Kidney (tissue), 13 donors: ENCODE measurements at regions not wholly inside any gene's neighbourhood (a gene's known extent, or its start where the extent isn't known, plus 50 kb on each side); places are given as distances from the start of the nearest gene placed in this dataset.

Source experiments
- DNase-seq, 5 donors: peaks; one replicate each; pipeline ENCODE4 v3.0.0-alpha.2; 2013 to 2020
- FAIRE-seq: peaks from 2 replicates; lab custom pipeline; 2012; peaks lifted over from hg19 to GRCh38; lab: Jason Lieb, UNC
- H3K27ac ChIP-seq, 2 donors: one replicate each; pipeline ENCODE4 v1.7.0; 2013; ENCODE audit warnings: low read depth in 2 of 2, low read length in 2 of 2, inconsistent platforms in 1 of 2
- H3K27me3 ChIP-seq: one replicate; pipeline ENCODE4 v1.7.1; 2013; ENCODE audit warnings: low read length, inconsistent platforms; ENCODE audit not compliant: control insufficient read depth, insufficient read depth
- H3K36me3 ChIP-seq, 3 donors: one replicate each; pipeline versions ENCODE4 v1.7.0 to v1.7.1; 2013; ENCODE audit warnings: low read length in 3 of 3, control low read depth in 1 of 3, inconsistent platforms in 1 of 3; ENCODE audit not compliant: insufficient read depth in 3 of 3, control insufficient read depth in 2 of 3
- H3K4me1 ChIP-seq, 3 donors: one replicate each; pipeline versions ENCODE4 v1.7.0 to v1.7.1; 2013; ENCODE audit warnings: low read length in 3 of 3, inconsistent platforms in 1 of 3, low read depth in 1 of 3; ENCODE audit not compliant: control insufficient read depth in 2 of 3, insufficient read depth in 2 of 3
- H3K4me3 ChIP-seq, 3 donors: one replicate each; pipeline versions ENCODE4 v1.7.0 to v1.8.1; 2013; ENCODE audit warnings: low read length in 3 of 3, control low read depth in 1 of 3, inconsistent platforms in 1 of 3
- H3K9ac ChIP-seq, 3 donors: one replicate each; pipeline versions ENCODE4 v1.7.0 to v1.7.1; 2013; ENCODE audit warnings: low read length in 3 of 3, control low read depth in 1 of 3, inconsistent platforms in 1 of 3
- H3K9me3 ChIP-seq, 3 donors: one replicate each; pipeline versions ENCODE4 v1.7.0 to v1.7.1; 2013; ENCODE audit warnings: low read length in 3 of 3, control low read depth in 1 of 3, inconsistent platforms in 1 of 3; ENCODE audit not compliant: control insufficient read depth in 2 of 3, insufficient read depth in 1 of 3
- intact Hi-C: fragments of 100-400 bp; cut with DNase I; formaldehyde crosslinking; loops from one replicate; pipeline ENCODE4 v1.11.1; 2022
- TF ChIP-seq, protein P1 (sequence below): IDR thresholded peaks from 3 replicates; pipeline ENCODE4 v1.5.1; 2012; ENCODE audit warnings: mild to moderate bottlenecking, moderate library complexity, borderline replicate concordance; ENCODE audit not compliant: insufficient read depth; ENCODE audit errors: extremely low read depth
- donor health status: control.
- donor health status: control.
- donor health status: control.
- donor health status: control.
- donor health status: control.
- donor health status: DM: yes; HTN: yes; CAD: no.
- donor health status: Normal renal cell carcinoma (clear cell type).

DNA sequence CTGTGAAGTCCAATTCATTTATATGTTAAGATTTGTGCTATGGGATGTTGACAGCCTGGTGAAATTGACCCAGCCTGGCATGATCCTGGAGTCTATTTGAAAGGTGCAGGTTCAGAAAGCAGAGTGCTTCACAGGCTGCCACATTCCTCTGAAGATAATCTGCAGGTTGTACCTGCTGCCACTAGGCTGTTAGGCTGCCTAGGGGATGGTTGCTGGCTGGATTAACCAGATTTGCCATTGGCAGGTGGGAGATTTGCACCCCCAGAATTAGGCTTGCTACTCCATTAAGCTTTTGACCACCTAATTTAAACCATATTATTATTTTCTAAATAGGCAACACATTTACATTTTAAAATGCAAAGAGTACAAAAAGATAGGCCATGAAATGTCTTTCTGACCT, 85.8 kb upstream of the RASGRP1 start:
- Histone ChIP-seq H3K4me3 (no peak overlapping the region), H3K36me3 (no peaks in the 10 kb centered on the region), H3K4me1 (no peaks in the 10 kb centered on the region), H3K9ac (no peak overlapping the region), H3K27ac (no peak overlapping the region), H3K27me3 (no peaks in the 10 kb centered on the region), H3K9me3 (no peaks in the 10 kb centered on the region)
- FAIRE-seq: no peak
- intact Hi-C loops: no loop called here
- DNase-seq: no peak
- TF ChIP-seq, protein P1, sequence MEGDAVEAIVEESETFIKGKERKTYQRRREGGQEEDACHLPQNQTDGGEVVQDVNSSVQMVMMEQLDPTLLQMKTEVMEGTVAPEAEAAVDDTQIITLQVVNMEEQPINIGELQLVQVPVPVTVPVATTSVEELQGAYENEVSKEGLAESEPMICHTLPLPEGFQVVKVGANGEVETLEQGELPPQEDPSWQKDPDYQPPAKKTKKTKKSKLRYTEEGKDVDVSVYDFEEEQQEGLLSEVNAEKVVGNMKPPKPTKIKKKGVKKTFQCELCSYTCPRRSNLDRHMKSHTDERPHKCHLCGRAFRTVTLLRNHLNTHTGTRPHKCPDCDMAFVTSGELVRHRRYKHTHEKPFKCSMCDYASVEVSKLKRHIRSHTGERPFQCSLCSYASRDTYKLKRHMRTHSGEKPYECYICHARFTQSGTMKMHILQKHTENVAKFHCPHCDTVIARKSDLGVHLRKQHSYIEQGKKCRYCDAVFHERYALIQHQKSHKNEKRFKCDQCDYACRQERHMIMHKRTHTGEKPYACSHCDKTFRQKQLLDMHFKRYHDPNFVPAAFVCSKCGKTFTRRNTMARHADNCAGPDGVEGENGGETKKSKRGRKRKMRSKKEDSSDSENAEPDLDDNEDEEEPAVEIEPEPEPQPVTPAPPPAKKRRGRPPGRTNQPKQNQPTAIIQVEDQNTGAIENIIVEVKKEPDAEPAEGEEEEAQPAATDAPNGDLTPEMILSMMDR: no peak

DNA sequence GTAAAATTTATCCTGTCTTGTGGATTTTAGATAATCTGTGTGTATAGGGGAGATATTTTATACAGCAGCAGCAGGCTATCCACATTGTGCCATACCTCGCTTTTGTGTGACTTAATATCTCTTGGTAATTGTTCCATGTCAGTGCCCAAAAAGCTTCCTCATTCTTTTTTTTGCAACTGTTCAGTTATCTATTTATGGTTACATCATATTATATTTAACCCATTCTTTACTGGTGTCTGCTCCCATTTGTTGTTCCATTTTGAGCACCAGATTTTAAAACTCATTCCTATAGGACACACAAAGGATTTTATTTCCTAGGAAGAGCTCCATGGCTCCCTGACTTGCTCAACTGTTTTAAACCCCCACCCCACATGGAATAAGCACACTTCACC, 86.3 kb upstream of the RASGRP1 start:
- no peak for DNase-seq
- H3K4me1 ChIP-seq: no peaks in the 10 kb centered on the region

DNA sequence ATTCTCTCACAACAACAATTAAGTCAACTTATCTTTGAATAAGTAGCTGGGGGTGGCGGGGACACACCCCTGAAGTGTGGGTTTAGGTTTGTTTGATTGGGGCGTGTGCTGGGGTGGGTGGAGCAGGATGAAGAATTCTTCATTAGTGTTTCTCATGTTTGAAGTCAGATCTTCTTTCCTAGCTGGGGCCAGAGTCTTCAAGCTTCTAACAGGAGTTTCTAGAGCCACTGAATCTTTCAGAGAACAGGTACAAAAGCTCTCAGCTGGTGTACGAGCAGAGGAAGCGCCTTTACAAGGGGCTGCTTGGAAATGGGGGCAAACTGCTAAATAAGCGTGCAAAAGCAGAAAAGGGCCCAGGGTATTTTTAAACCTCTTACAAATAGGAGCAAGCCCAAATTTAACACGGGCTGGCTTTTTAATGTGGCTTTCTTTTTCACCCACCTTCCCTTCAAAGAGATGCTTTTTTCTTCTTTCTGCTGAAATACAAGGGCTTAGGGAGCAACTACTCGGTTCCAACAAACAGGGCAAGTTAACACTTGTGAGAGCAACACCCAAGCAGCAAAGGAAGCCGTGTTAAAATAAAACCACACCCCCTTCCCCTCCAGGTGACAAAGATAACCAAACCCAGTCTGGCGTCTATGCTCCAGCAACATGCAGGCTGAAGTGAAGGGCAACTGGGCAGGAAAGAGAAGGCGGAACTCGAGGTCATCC, 86.9 kb upstream of the RASGRP1 start:
- FAIRE-seq (no peak), DNase-seq (no peak)
- intact Hi-C loops: no loop called here
- no peak overlapping the region for H3K27ac ChIP-seq
- no peaks in the 10 kb centered on the region for H3K27me3 ChIP-seq
- H3K36me3 ChIP-seq: no peaks in the 10 kb centered on the region
- H3K4me1 ChIP-seq: no peaks in the 10 kb centered on the region
- no peaks in the 10 kb centered on the region for H3K9me3 ChIP-seq
- H3K9ac ChIP-seq: no peak overlapping the region
- TF ChIP-seq, protein P1: no peak
- H3K4me3 ChIP-seq: no peak overlapping the region

More for the DNA sequence above, 86.3 kb upstream of the RASGRP1 start:
- H3K27me3 ChIP-seq: no peaks in the 10 kb centered on the region
- TF ChIP-seq, protein P1: no peak
- H3K36me3 ChIP-seq: no peaks in the 10 kb centered on the region
- no peak overlapping the region for H3K4me3 ChIP-seq
- intact Hi-C loops: no loop called here
- no peak overlapping the region for H3K27ac ChIP-seq
- no peaks in the 10 kb centered on the region for H3K9me3 ChIP-seq
- FAIRE-seq: no peak
- no peak overlapping the region for H3K9ac ChIP-seq
